Ishikawa (cell line): ENCODE measurements at regions not wholly inside any gene's neighbourhood (a gene's known extent, or its start where the extent isn't known, plus 50 kb on each side); places are given as distances from the start of the nearest gene placed in this dataset.

Source experiments
- EGR1 ChIP-seq: IDR thresholded peaks from 2 replicates; pipeline ENCODE4 v1.6.1; 2012
- EP300 ChIP-seq: IDR thresholded peaks from 2 replicates; pipeline ENCODE4 v1.6.1; 2012; ENCODE audit warnings: borderline replicate concordance
- RAD21 ChIP-seq: IDR thresholded peaks from 2 replicates; pipeline ENCODE4 v1.6.1; 2012; ENCODE audit warnings: low read depth
- TAF1 ChIP-seq: IDR thresholded peaks from 2 replicates; pipeline ENCODE4 v1.6.1; 2012; ENCODE audit warnings: low read depth, mild to moderate bottlenecking
- TCF12 ChIP-seq: IDR thresholded peaks from 2 replicates; pipeline ENCODE4 v1.6.1; 2012; ENCODE audit warnings: low read depth
- ZBTB7A ChIP-seq: IDR thresholded peaks from 2 replicates; pipeline ENCODE4 v1.6.1; 2012; ENCODE audit warnings: low read depth
- TF ChIP-seq, protein P1 (sequence below): IDR thresholded peaks from 2 replicates; pipeline ENCODE4 v1.6.1; 2012; ENCODE audit warnings: low read depth, mild to moderate bottlenecking

DNA sequence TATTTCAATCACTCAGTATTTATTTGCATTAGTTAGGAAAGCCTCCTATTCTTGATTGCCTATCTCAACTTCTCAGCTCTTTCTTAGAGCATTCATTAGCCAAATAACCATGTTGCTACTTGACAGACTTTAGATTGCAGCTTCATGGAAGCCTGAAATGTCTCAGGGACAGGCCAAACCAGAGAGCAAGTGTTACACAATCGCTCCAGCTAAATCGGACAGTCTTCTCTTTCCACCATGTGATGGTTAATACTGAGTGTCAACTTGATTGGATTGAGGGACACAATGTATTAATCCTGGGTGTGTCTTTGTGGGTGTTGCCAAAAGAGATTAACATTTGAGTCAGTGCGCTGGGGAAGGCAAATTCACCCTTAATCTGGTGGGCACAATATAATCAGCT lies 106.5 kb upstream of the DRD2 start:
- TF ChIP-seq RAD21 (no peak), TAF1 (no peak), TCF12 (no peak), EGR1 (no peak), ZBTB7A (no peak), EP300 (no peak)
- TF ChIP-seq, protein P1, sequence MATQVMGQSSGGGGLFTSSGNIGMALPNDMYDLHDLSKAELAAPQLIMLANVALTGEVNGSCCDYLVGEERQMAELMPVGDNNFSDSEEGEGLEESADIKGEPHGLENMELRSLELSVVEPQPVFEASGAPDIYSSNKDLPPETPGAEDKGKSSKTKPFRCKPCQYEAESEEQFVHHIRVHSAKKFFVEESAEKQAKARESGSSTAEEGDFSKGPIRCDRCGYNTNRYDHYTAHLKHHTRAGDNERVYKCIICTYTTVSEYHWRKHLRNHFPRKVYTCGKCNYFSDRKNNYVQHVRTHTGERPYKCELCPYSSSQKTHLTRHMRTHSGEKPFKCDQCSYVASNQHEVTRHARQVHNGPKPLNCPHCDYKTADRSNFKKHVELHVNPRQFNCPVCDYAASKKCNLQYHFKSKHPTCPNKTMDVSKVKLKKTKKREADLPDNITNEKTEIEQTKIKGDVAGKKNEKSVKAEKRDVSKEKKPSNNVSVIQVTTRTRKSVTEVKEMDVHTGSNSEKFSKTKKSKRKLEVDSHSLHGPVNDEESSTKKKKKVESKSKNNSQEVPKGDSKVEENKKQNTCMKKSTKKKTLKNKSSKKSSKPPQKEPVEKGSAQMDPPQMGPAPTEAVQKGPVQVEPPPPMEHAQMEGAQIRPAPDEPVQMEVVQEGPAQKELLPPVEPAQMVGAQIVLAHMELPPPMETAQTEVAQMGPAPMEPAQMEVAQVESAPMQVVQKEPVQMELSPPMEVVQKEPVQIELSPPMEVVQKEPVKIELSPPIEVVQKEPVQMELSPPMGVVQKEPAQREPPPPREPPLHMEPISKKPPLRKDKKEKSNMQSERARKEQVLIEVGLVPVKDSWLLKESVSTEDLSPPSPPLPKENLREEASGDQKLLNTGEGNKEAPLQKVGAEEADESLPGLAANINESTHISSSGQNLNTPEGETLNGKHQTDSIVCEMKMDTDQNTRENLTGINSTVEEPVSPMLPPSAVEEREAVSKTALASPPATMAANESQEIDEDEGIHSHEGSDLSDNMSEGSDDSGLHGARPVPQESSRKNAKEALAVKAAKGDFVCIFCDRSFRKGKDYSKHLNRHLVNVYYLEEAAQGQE: no peak
